GM12878 (cell line): ENCODE measurements at regions not wholly inside any gene's neighbourhood (a gene's known extent, or its start where the extent isn't known, plus 50 kb on each side); places are given as distances from the start of the nearest gene placed in this dataset.

Experiments
- ATAC-seq: fragments of 200-7000 bp; cut with Tn5 transposase; 3 replicates; pipeline ENCODE4 v1.9.1; 2020; ENCODE audit warnings: mild to moderate bottlenecking, moderate library complexity
- BruUV-seq: library from RNA; stranded (reverse); fragments of 400-500 nt; replicated peaks from 2 replicates; lab custom pipeline; 2021; lab: Mats Ljungman, UMichigan
- CTCF ChIA-PET: fragments of 300-600 bp; sonication (Branson Sonifier 250); formaldehyde crosslinking; extraction: SDS; loops from one replicate; lab custom pipeline; 2021; ENCODE audit warnings: inconsistent platforms; lab: Yijun Ruan, JAX
- POLR2A ChIA-PET: fragments of 350-600 bp; formaldehyde crosslinking; extraction: SDS; loops from one replicate; lab custom pipeline; 2021; ENCODE audit warnings: inconsistent platforms; lab: Charles Lee
- RAD21 ChIA-PET: fragments of 300-600 bp; sonication (Branson Sonifier 250); formaldehyde crosslinking; loops from one replicate; lab custom pipeline; 2023; ENCODE audit warnings: antibody characterized with exemption; ENCODE audit not compliant: unreplicated experiment; lab: Charles Lee
- SMC1A ChIA-PET: fragments of 300-600 bp; sonication (Branson Sonifier 250); formaldehyde crosslinking; loops from one replicate; lab custom pipeline; 2023; ENCODE audit not compliant: unreplicated experiment, uncharacterized antibody; lab: Charles Lee
- DNase-seq: peaks from one replicate; pipeline ENCODE4 v3.0.0-alpha.2; 2011; ENCODE audit warnings: low read depth, low spot score
- FAIRE-seq: peaks from 3 replicates; lab custom pipeline; 2011; peaks lifted over from hg19 to GRCh38; lab: Jason Lieb, UNC
- H2AFZ ChIP-seq: 2 replicates; pipeline ENCODE4 v1.6.0; 2011; ENCODE audit warnings: low read depth, low read length, control low read depth; ENCODE audit not compliant: control insufficient read depth
- H3K27ac ChIP-seq: 2 replicates; pipeline ENCODE4 v1.5.1; 2011; ENCODE audit warnings: control low read depth; ENCODE audit not compliant: control insufficient read depth, insufficient read depth
- H3K27me3 ChIP-seq, 2 experiments: replicated peaks in 1 of 2; 2 replicates each; pipeline versions ENCODE4 v1.6.0 to v1.6.1; 2011; ENCODE audit warnings: low read length in 1 of 2; ENCODE audit not compliant: control insufficient read depth in 2 of 2, insufficient read depth in 2 of 2
- H3K36me3 ChIP-seq, 2 experiments: 2 replicates each; pipeline ENCODE4 v1.5.1; 2011; ENCODE audit warnings: low read length in 1 of 2; ENCODE audit not compliant: control insufficient read depth in 2 of 2, insufficient read depth in 2 of 2
- H3K4me1 ChIP-seq: 2 replicates; pipeline ENCODE4 v1.6.1; 2011; ENCODE audit warnings: mild to moderate bottlenecking, low read length, moderate library complexity, mixed read lengths; ENCODE audit not compliant: control insufficient read depth, insufficient read depth
- H3K4me2 ChIP-seq: 2 replicates; pipeline ENCODE4 v1.6.0; 2011; ENCODE audit warnings: control low read depth; ENCODE audit not compliant: control insufficient read depth, insufficient read depth
- H3K4me3 ChIP-seq: fragments of 200-600 bp; sonication (generic); 2 replicates; pipeline ENCODE4 v1.5.1; 2016
- H3K79me2 ChIP-seq: 2 replicates; pipeline ENCODE4 v1.6.0; 2011; ENCODE audit warnings: low read length; ENCODE audit not compliant: control insufficient read depth, insufficient read depth
- H3K9ac ChIP-seq: 2 replicates; pipeline ENCODE4 v1.8.0; 2011; ENCODE audit warnings: low read length, control low read depth, mixed read lengths; ENCODE audit not compliant: control insufficient read depth, insufficient read depth
- H3K9me3 ChIP-seq: replicated peaks from 3 replicates; pipeline ENCODE4 v1.5.1; 2011; ENCODE audit warnings: mild to moderate bottlenecking, low read length; ENCODE audit not compliant: control insufficient read depth, insufficient read depth
- H4K20me1 ChIP-seq: 2 replicates; pipeline ENCODE4 v1.6.0; 2011; ENCODE audit not compliant: control insufficient read depth, insufficient read depth
- BACH1 ChIP-seq: fragments of 450-650 bp; IDR thresholded peaks from 2 replicates; pipeline ENCODE4 v1.6.1; 2017; ENCODE audit warnings: mild to moderate bottlenecking, borderline replicate concordance
- BMI1 ChIP-seq: fragments of 450-650 bp; IDR thresholded peaks from 2 replicates; pipeline ENCODE4 v1.6.1; 2016; ENCODE audit warnings: mild to moderate bottlenecking, moderate library complexity, borderline replicate concordance
- HDAC6 ChIP-seq: fragments of 200-600 bp; sonication (generic); IDR thresholded peaks from one replicate; pipeline ENCODE4 v1.8.0; 2017; ENCODE audit warnings: antibody characterized with exemption; ENCODE audit not compliant: unreplicated experiment
- IKZF1 ChIP-seq: fragments of 450-650 bp; conservative IDR thresholded peaks from 2 replicates; pipeline ENCODE4 v1.6.1; 2017; ENCODE audit warnings: antibody characterized with exemption, mild to moderate bottlenecking
- KAT2A ChIP-seq: conservative IDR thresholded peaks from 2 replicates; pipeline ENCODE4 v1.6.1; 2011; ENCODE audit warnings: low read depth, low read length; ENCODE audit not compliant: control insufficient read depth
- WGBS: methylation state at CpG from one replicate; pipeline ENCODE4 v1.1.6; 2016; ENCODE audit warnings: low lambda C conversion rate; ENCODE audit not compliant: insufficient replicate concordance, insufficient coverage; ENCODE audit errors: missing lambda C conversion rate; 5-methylcytosine and 5-hydroxymethylcytosine counted together
- in situ Hi-C: fragments of 300-500 bp; cut with MboI; formaldehyde crosslinking; loops from 9 replicates; pipeline ENCODE4 v1.14.3; 2018; ENCODE audit warnings: mixed read lengths
- intact Hi-C: fragments of 100-400 bp; cut with micrococcal nuclease; formaldehyde crosslinking; loops from one replicate; pipeline ENCODE4 v1.14.2; 2022; ENCODE audit not compliant: unreplicated experiment

DNA sequence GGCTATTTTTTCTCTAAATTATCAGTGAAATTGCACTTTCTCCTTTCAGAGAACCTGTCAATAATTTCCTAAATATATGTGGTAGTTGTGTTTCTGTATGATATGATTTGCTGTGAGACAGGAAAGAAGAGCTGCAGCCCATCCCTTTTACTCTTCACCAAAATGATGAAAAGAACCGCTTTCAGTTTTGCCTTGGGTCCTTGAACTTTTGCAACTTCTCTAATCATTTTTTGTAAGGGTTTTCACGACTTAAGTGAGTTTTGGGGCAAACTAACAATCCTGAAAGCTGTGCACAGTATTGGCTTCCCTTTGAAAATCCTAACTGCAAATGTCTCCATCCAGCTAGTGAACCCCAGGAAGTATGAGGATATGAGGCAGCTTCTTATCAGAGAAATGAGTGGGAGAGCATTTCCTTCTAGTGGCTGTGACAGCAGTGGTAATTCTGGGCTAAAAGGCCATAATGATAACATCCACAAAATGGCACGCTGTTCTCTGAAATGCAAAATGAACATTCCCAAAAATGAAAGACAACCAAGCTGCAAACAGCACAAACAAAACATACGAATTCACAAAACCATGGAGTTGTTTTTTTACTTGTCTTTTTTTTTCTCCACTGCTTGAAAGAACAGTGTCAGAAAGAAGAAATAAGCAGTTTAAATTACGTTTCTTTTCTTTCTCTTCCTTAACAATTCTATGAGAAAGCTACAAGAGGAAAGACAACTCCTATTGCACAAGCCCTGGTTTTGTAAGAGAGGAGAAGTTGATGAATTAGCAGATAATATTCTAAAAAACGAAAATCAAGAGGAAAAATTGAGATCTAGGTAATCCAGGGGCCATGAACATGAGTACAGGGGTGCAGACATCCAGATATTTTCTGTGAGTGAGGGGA, 1291.6 kb upstream of the ZEB2 start:
- FAIRE-seq, result no peak
- Histone ChIP-seq H3K27me3 (0 out of 4 replicates have a peak, but pooled peaks cover 0 to 3% of the 10 kb centered on the region in 2 experiments), H4K20me1 (no peaks in the 10 kb centered on the region), H3K4me1 (no peaks in the 10 kb centered on the region), H3K36me3 (no peaks in the 10 kb centered on the region), H3K27ac (no peak overlapping the region), H3K4me3 (no peak overlapping the region), H3K9ac (no peak overlapping the region), H3K9me3 (no peaks in the 10 kb centered on the region), H3K79me2 (no peaks in the 10 kb centered on the region), H3K4me2 (no peak overlapping the region), H2AFZ (no peak overlapping the region)
- ChIA-PET RAD21 (no interaction called here), SMC1A (interaction anchor here (0.8 to 1.7 kb wide), 2 partner anchors 11 to 28 kb away, joined by 4 read pairs; no protein-coding TSS in a partner anchor), CTCF (interaction anchor here (2.0 kb wide), 1 partner anchor 56 kb away, joined by 4 read pairs; no protein-coding TSS in a partner anchor), POLR2A (interaction anchor here (0.6 kb wide), 1 partner anchor 523 kb away, joined by 3 read pairs; no protein-coding TSS in a partner anchor)
- no peak for DNase-seq
- no peak for TF ChIP-seq BMI1
- no peak for TF ChIP-seq HDAC6
- no peak for TF ChIP-seq IKZF1
- TF ChIP-seq KAT2A, result no peak
- ATAC-seq, result no peak
- WGBS, result 6% methylated on average over 6 of the region's 6 CpGs
- no TSS peak for BruUV-seq
- intact Hi-C loops (no loop called here), in situ Hi-C loops (no loop called here)

- ATAC-seq, result no peak
- no peak overlapping the region for H3K27ac ChIP-seq
- RAD21 ChIA-PET, result no interaction called here
- H3K4me1 ChIP-seq, result no peaks in the 10 kb centered on the region
- SMC1A ChIA-PET, result interaction anchor here (0.5 kb wide), 1 partner anchor 1981 kb away, joined by 3 read pairs; no protein-coding TSS in a partner anchor
- intact Hi-C loops (no loop called here), in situ Hi-C loops (no loop called here)
- H3K9ac ChIP-seq, result no peak overlapping the region
- H3K4me3 ChIP-seq, result no peak overlapping the region
- BruUV-seq, result no TSS peak
- no peak overlapping the region for H3K4me2 ChIP-seq
- CTCF ChIA-PET, result no interaction called here
- no peak for TF ChIP-seq BACH1
- 0 out of 4 replicates have a peak, but pooled peaks cover 0 to 3% of the 10 kb centered on the region in 2 experiments for H3K27me3 ChIP-seq
- H4K20me1 ChIP-seq, result no peaks in the 10 kb centered on the region
- POLR2A ChIA-PET, result no interaction called here
- no peak for FAIRE-seq
- no peaks in the 10 kb centered on the region for H3K9me3 ChIP-seq
- DNase-seq, result no peak
- no peak overlapping the region for H2AFZ ChIP-seq
- H3K36me3 ChIP-seq, result no peaks in the 10 kb centered on the region
- H3K79me2 ChIP-seq, result no peaks in the 10 kb centered on the region
These were observed 1288.0 kb upstream of the ZEB2 start for GRCh38 chr2:145807968-145808367.
